ENCODE measurements at regions not wholly inside any gene's neighbourhood (a gene's known extent, or its start where the extent isn't known, plus 50 kb on each side); places are given as distances from the start of the nearest gene placed in this dataset.
"Not testable (repeated sequence)": the region's sequence is repeated elsewhere in the genome, so short reads cannot be mapped to it uniquely, and the experiment has no call there.

DNA sequence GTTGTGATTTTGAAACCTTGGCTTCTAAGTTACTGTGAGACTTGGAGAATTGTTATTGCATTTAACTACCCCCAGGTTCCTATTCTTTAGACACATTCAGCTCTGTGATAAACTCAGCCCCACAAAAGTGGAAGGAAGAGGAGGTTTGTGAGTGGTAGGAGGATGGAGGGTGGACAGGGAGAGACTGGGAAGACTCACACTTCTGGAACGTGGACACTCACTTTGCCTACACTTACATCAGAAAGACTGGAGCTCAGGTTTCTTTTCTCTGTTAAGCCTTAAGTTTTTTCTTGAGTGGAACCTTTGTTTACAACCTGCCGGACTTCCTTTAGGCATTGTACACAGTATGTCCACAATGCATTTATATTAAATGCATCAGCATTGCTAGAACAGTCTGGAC lies 99.0 kb downstream of the AREG start:
- DNase-seq (ENCODE audit: low read depth in 1 of 2, low spot score in 1 of 2), result no peak

DNA sequence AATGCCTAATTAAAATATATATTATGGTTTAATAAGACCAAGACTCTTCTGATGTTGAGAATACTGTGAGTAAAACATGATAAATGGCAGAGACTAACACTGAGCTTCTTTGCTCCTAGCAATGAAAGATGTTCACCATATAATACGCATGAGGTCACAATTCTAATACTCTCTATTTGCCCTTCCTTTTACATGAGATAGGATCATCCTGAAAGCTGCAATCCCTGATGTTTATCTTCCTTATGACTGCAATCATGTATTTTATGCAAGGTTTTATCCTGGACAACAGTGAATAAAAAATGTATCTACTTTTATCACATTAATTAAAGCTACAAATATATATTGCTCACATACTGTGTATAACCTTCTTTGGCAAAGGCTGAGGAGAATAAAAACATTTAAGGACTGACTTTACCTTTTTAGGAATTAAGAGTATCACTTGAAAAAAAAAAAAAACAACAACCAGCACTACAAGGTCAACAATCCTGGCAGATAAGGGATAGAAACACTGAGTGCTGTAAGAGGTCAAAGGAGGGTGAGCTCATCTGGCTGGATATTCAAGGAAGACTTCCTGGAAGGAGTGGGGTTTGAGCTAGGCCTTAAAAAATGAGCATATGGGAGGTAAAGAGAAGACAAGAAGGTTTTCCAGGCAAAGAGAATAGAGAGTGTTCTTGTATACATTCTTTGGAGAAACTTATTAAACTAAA lies 99.9 kb downstream of the AREG start:
- no peak for DNase-seq (ENCODE audit: low read depth in 1 of 2, low spot score in 1 of 2)

DNA sequence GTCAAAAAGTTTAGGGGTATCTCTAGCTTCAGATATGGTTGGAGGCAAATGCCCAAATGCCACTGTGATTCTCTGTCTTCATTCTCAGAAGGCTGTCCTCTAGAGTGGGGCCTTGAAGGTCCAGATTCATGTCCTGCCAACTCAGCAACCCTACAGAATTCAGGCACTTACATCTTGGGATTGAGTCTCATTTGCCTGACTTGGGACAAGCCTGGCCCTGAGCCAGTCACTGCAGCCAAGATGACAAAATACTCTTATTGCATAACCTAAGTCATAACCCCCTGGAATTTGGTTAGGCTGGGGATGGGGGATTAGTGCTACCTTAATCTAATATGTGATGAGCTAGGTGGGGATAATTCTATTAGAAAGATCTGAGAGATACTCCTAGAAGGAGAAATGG lies 100.5 kb downstream of the AREG start:
- no peak for DNase-seq (ENCODE audit: low read depth in 1 of 2, low spot score in 1 of 2)

DNA sequence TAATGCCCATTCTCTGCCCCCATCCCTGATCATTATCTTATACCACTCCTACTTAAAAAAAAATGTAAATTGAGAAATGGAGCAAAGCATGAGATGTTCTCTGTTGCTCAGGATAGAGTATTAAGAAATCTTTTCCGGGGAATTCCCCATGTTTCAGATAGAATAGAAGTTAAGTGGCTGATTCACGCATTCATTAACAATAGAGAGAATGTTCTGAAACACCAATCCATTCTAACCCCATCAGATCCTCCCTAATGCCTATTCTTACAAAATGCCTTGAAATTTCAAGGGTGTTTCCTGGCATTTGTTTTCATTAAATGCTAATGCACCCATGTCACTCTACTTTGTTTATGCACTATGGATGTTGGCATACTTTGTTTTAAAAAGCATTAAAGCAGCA lies 101.1 kb downstream of the AREG start:
- DNase-seq (ENCODE audit: low read depth in 1 of 2, low spot score in 1 of 2), result no peak

DNA sequence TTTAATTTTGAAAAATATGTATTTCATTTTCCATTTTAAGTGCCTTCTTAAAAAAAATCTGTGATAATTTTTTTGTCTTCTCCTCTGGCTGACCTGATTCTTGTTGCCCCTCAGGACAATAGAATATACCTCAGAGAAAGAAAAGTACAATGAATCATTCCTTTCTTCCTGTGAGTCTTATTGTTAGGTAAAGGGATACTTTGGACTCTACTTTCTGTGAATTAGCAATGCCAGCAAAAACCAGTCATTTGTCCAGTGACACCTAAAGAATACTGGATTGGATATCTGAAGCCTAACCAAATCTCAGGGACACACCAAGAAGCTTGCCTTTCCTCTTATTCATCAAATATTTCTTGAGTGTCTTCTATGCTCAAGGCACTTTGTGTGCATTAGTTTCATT lies 102.1 kb downstream of the AREG start:
- no peak for DNase-seq (ENCODE audit: low read depth in 1 of 2, low spot score in 1 of 2)

DNA sequence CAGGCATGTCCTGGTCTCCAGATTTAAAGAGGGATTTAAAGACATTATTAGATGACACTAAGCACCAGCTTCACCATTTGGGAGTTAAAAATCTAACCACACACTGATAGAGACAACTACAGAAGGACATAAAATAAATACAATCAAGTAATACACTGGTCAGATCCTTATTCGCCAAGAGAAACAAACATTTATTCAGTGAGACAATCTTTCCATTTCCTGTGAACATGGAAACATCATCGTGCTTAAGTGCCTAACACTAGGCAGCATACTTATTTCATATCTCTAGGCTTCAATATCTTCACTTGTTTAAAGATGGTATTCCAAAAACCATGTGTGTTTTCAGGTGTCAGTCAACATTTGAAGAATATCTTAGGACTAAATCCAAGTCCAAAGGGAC lies 103.6 kb downstream of the AREG start:
- no peak for DNase-seq (ENCODE audit: low read depth in 1 of 2, low spot score in 1 of 2)

DNA sequence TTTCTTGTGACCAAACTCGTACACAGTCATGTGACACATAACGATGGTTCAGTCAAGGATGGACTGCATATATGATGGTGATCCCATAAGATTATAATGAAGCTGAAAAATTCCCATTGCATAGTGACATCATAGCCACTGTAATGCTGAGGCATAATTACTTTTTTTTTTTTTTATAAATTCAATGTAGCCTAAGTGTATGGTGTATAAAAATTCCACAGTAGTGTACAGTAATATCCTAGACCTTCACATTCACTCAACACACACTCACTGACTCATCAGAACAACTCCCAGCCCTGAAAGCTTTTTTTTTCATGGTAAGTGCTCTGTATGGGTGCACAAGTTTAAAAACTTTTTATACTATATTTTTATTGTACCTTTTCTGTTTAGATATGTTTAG lies 105.0 kb downstream of the AREG start:
- no peak for DNase-seq (ENCODE audit: low read depth in 1 of 2, low spot score in 1 of 2)

DNA sequence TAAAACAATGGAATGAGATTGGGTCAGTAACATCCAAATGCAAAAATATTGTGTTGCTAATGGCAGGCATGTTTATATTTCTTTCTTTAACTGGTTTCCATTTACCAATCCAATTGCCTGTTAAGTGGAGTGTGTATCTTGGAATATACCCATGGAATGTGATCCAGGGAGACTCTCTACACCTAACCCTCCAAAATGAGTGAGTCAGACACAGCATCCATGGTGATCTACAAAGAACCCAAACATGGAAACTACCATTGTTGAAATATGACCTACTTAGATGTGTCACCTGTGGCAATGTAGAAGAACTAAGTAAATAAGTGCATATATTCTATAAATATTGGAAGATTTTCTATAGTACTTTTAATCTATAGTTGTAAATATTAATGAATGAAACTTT lies 110.3 kb downstream of the AREG start:
- no peak for DNase-seq (ENCODE audit: low read depth in 1 of 2, low spot score in 1 of 2)

DNA sequence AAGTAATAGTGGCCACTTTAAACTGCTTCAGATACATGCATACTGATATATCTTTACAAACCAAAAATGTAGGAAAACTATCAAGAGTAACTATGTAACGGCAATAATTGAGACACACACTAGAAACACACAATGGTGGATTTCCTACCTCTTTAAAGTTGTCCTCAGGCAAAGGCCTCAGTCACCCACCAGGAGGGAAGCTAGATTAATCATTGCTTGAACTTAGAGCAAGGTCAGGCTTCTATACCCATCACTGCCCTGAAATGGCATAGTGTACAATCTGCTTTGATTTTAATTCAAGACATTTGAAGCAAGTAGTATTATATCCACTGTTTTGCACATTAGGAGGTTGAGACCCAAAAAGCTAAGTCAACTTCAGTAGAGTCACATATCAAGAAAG lies 110.9 kb downstream of the AREG start:
- no peak for DNase-seq (ENCODE audit: low read depth in 1 of 2, low spot score in 1 of 2)

DNA sequence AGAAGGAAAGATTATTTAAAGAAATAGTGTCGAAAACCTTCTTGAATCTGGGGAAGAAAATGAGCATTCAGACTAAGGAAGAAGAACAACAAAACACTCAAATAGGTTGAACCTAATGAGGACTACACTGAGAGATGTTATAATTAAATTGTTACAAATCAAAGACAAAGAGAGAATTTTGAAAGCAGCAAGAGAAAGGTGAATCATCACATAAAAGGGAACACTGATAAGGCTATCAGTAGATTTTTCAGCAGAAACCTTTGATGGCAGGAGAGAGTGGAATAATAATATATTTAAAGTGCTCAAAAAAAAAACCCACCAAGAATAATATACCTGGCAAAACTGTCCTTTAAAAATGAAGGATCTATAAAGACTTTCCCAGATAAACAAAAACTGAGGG lies 114.9 kb downstream of the AREG start:
- no peak for DNase-seq (ENCODE audit: low read depth in 1 of 2, low spot score in 1 of 2)

DNA sequence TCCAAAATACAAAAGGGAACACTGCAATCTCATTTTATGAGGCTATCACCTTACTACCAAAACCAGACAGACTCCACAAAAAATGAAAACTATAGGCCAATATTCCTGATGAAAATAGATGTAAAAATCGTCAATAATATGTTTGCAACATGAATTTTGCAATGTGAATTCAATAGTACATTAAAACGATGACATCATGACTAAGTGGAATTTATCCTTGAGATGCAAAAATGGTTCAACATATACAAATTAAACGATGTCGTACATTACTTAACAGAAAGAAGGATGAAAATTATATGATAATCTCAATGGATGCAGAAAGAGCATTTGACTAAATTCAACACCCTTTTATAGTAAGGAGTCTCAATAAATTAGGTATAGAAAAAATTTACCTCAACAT lies 123.0 kb downstream of the AREG start:
- DNase-seq (ENCODE audit: low read depth in 1 of 2, low spot score in 1 of 2), result no peak

DNA sequence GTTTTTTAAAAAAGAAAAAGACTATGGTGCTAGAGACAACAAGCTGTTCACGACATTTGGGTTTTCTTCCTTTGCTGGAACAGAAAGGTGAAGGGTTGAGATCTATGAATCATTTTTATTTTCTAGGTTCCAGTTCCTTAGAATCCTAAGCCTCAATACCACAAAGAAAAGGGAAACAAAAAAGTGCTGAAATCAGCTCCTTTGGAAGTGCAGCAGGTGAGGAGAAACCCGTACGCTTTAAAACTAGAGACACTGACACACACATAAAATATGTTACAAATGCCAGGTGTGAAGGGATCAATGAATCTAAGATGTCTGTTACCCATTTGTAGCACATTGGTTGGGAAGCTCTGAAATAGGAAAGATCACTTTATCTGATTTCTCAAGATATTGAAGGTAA lies 125.2 kb downstream of the AREG start:
- DNase-seq (ENCODE audit: low read depth in 1 of 2, low spot score in 1 of 2), result no peak

DNA sequence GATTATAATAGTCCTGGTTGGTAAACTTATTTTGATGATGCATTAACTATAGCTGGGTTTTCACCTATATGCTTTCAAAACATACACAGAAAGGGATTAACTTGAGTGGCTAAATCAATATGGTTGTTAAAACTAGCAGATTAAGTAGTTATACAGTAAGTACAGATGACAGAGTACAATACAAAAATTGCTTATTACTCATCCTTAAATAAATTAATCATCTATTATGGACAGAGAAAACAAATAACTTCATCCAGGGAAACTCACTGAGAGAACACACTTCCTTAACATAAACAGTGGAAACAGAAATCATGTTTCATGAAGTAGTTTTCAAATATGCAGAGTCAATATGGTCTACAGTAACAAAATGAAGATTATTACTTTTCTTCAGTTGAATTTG lies 133.4 kb downstream of the AREG start:
- DNase-seq (ENCODE audit: low read depth in 1 of 2, low spot score in 1 of 2), result no peak

DNA sequence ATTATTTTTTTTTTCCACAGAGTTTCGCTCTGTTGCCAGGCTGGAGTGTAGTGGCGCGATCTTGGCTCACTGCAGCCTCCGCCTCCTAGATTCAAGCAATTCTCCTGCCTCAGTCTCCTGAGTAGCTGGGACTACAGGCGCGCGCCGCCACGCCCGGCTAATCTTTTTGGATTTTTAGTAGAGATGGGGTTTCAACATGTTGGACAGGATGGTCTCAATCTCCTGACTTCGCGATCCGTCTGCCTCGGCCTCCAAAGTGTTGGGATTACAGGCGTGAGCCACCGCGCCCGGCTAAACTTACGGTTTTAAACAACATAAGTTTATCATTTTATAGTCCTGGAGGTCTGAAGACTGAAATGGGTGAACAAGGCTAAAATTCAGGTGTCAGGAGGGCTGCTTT lies 133.9 kb downstream of the AREG start:
- DNase-seq (ENCODE audit: low read depth in 1 of 2, low spot score in 1 of 2), result not testable (repeated sequence)

DNA sequence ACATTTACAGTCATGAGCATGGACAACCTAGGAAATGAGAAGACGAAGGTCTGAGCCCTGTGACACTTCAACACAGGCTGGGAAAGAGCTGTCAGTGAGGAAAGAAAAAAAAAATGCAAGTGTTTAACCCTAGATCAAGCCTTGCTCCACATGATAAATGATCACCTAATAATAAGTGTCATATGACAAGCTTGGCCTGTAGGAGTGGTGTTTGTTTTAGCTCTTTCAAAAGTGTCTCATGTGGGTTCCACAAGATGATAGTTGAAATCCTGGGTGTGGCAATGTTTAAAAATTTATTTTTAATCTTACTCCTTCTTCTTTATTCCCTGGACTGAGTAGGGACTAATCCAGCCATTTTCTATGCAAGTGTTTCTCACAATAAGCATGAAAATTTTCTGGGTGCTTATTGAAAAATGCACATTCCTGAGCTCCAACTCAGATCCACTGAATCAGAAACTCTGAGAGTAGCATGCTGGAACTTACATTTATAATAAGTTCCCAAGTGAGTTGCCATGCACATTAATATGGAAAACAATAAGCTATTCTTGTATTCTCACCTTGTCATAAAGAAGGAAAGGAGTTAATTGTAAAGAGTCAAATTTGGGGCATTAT lies 138.3 kb downstream of the AREG start:
- DNase-seq (ENCODE audit: low read depth in 1 of 2, low spot score in 1 of 2), result no peak

DNA sequence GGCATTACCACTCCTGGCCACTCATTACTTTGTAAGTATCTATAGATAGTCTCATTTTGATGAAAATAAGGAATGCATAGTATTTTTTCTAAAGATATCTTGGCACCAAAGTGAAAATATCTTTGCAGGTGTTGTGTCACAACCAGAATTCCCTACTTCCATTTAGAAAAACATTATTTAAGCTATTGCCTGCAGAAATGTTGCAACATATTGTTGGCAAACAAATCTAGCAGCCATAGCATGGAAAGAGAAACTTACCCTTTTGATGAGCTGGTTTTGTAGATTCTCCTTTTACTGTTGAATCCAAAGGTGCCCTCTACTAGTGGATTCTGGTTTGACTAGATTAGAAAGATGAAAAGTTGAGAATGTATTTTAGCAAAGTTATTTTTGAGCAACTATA lies 138.8 kb downstream of the AREG start:
- no peak for DNase-seq (ENCODE audit: low read depth in 1 of 2, low spot score in 1 of 2)

DNA sequence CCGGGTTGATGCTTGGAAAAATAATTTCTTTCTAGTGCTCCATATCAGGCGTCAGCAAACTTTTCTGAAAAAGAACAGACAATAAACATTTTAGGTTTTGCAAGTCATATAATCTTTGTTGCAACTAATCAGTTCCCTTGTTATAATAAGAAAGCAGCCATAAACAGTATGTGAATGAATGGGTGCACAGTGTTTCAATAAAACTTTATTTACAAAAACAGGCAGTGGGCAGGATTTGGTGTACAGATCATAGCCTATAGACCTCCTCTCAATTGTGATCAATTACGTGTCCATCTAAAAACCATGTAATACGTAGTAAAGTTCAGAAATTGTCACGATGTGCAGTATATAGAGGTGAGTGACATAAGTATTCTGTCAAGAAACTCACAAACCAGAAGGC lies 143.4 kb downstream of the AREG start:
- DNase-seq (ENCODE audit: low read depth in 1 of 2, low spot score in 1 of 2), result no peak

DNA sequence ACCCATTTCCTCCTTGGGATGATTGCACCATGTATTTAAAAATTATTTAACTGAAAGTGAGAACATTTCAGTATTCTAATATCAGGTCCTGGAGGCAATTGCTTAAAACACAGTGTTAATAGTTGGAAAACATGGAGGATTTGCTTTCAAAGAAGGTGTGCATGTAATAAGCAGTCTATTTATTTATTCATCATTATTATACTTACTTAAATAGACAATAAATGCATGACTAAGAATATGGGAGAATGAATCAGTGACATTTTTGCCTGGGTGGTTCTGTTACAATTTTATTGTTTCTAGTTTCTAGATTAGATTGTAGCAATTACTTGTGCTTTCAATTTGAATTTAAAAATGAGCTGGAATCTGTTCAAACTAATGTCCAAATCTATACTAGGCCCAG lies 145.5 kb downstream of the AREG start:
- no peak for DNase-seq (ENCODE audit: low read depth in 1 of 2, low spot score in 1 of 2)

DNA sequence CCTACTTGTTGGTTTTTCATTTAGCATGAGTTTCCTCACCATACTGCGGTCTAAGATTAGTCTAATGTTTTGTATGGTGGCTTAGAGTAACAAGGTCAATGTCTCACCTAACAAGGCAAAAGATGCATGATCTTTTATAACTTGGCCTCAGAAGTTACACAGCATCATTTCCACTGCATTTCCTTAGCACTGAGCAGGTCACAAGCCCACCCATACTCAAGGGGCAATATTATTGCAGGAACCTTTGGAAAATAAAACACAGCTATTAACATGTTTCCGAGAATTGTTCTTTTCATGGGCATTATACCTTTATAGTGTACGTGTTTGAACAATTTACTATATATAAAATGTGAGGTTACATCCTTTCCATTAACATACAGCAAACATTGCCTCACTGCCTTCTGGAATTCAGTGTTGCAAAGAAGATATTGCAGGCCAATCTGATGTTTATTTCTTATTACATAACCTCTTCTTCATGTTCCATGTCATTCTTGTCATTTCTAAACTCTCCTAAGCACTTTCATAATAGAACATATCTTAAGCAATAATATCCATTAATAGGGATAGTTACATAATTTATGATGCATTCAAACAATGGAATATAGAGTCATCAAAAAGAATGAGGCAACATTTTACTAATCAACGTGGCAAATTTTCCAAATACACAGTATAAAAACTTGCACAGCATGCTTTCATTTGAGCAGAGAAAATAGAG lies 153.8 kb downstream of the AREG start:
- no peak for DNase-seq (ENCODE audit: low read depth in 1 of 2, low spot score in 1 of 2)

DNA sequence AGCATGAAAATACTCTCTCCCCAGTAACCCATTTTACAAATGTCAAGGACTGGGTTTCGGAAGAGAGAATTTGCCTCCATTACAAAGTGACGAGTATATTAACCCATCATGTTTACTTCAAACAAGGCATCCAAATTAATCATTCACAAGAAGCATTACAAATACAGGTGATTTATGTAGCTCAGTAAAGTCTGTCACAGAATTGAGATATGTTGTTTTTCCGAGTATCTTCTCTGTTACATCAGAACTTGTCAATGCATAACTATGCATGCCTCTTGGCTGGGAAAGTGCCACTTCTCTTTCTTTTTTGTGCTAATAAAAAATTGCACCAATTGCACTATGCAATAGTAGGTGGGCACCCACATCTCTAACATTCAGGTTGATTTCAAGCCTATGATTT lies 158.2 kb downstream of the AREG start:
- no peak for DNase-seq (ENCODE audit: low read depth in 1 of 2, low spot score in 1 of 2)

DNA sequence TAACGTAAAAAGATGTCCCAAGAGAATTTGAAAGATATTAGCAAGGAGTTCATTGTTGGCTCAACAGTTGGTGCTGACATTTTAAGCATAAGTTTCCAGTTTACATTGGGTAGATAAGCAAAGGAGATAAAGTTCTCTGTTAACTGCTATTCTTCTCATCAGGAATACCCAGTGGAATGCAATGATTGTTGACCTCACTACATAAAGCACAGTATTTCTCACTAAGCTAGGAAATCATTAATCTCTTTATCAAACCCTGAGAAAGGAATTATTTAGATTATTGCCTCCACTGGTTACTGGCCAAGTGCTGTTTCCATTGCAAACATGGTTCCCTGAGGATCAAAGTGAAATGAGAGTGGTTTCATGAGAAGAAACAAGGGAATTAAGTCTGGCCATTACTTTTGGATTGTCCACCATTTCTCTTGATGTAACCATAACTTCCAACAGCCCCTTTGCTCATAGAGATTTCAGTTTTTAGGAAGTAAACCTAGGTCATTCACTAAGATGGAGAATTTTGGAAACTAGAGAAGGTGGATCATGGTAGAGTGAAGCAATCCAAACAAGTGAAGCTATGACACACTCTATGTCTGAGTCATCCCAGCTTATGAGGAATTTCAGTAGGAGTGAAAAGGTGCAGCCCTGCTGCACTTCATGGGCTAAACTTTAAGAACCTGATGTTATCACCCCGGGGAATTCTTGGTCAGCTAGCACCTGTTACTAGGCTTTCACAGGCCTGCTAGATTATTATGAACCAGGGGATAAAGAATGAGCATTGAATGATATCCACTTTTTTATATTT lies 163.4 kb downstream of the AREG start:
- no peak for DNase-seq (ENCODE audit: low read depth in 1 of 2, low spot score in 1 of 2)

DNA sequence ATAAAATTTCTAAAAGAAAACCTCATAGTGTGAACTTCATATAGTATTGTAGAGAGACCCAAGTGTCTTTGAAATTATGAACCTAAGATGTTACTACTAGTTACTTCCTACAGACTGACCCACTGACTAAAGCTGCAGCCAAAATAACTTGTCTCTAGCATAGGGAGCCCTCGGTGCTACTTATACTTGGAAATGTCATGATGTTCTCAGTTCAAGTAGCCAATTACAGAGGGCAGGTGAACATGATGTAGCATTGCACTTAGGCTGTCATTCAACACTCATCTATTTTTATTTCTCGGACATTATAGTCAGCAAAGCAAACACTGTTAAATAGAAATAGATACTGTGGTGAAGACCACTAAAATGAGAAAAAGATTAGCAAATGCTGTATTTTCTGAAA lies 165.6 kb downstream of the AREG start:
- no peak for DNase-seq (ENCODE audit: low read depth in 1 of 2, low spot score in 1 of 2)
